H9 (cell line): ENCODE measurements at regions not wholly inside any gene's neighbourhood (a gene's known extent, or its start where the extent isn't known, plus 50 kb on each side); places are given as distances from the start of the nearest gene placed in this dataset.

Experiments used
- DNase-seq: peaks from one replicate; pipeline ENCODE4 v3.0.0-alpha.2; 2017
- H2AFZ ChIP-seq: one replicate; pipeline ENCODE4 v1.6.1; 2013; ENCODE audit warnings: mild to moderate bottlenecking, low read length, control low read depth, moderate library complexity
- H2AK5ac ChIP-seq: 2 replicates; pipeline ENCODE4 v1.6.1; 2013; ENCODE audit warnings: low read length, control low read depth, mixed read lengths; ENCODE audit not compliant: insufficient read length
- H2BK120ac ChIP-seq: one replicate; pipeline ENCODE4 v1.6.1; 2013; ENCODE audit warnings: low read depth, mild to moderate bottlenecking, low read length, control low read depth, inconsistent platforms; ENCODE audit not compliant: poor library complexity, severe bottlenecking
- H2BK12ac ChIP-seq: 2 replicates; pipeline ENCODE4 v1.6.1; 2013; ENCODE audit warnings: low read length, control low read depth, mixed read lengths, low read depth; ENCODE audit not compliant: insufficient read length
- H2BK15ac ChIP-seq: 2 replicates; pipeline ENCODE4 v1.6.1; 2013; ENCODE audit warnings: low read depth, low read length, control low read depth
- H2BK20ac ChIP-seq: one replicate; pipeline ENCODE4 v1.6.1; 2013; ENCODE audit warnings: low read depth, mild to moderate bottlenecking, low read length, control low read depth, inconsistent platforms; ENCODE audit not compliant: poor library complexity, severe bottlenecking
- H2BK5ac ChIP-seq: 2 replicates; pipeline ENCODE4 v1.6.1; 2013; ENCODE audit warnings: low read length, control low read depth, mixed read lengths; ENCODE audit not compliant: insufficient read length
- H3K14ac ChIP-seq: 2 replicates; pipeline ENCODE4 v1.6.1; 2013; ENCODE audit warnings: low read length, control low read depth; ENCODE audit not compliant: insufficient read depth
- H3K18ac ChIP-seq: 2 replicates; pipeline ENCODE4 v1.6.1; 2013; ENCODE audit warnings: low read depth, mild to moderate bottlenecking, mixed read lengths, low read length, control low read depth; ENCODE audit not compliant: insufficient read length
- H3K23ac ChIP-seq: 2 replicates; pipeline ENCODE4 v1.6.1; 2013; ENCODE audit warnings: low read length, control low read depth, mixed read lengths, low read depth; ENCODE audit not compliant: insufficient read length
- H3K23me2 ChIP-seq: 2 replicates; pipeline ENCODE4 v1.6.1; 2013; ENCODE audit warnings: low read depth, mild to moderate bottlenecking, mixed read lengths, low read length, control low read depth; ENCODE audit not compliant: insufficient read length, poor library complexity, severe bottlenecking
- H3K27ac ChIP-seq: 2 replicates; pipeline ENCODE4 v1.5.1; 2013; ENCODE audit warnings: low read length, control low read depth, mixed read lengths, low read depth; ENCODE audit not compliant: insufficient read length
- H3K27me3 ChIP-seq: 2 replicates; pipeline ENCODE4 v1.6.1; 2013; ENCODE audit warnings: low read length, control low read depth, inconsistent platforms; ENCODE audit not compliant: insufficient read depth
- H3K4ac ChIP-seq: 2 replicates; pipeline ENCODE4 v1.6.1; 2013; ENCODE audit warnings: low read depth, mild to moderate bottlenecking, control low read depth, inconsistent platforms, low read length, moderate library complexity
- H3K4me1 ChIP-seq: 2 replicates; pipeline ENCODE4 v1.6.1; 2013; ENCODE audit warnings: low read length, control low read depth, inconsistent platforms; ENCODE audit not compliant: insufficient read depth
- H3K4me2 ChIP-seq: 2 replicates; pipeline ENCODE4 v1.6.1; 2013; ENCODE audit warnings: low read length, control low read depth, mixed read lengths; ENCODE audit not compliant: insufficient read length, insufficient read depth
- H3K56ac ChIP-seq: 2 replicates; pipeline ENCODE4 v1.6.1; 2013; ENCODE audit warnings: low read depth, mild to moderate bottlenecking, mixed read lengths, low read length, control low read depth; ENCODE audit not compliant: insufficient read length
- H3K79me1 ChIP-seq: 2 replicates; pipeline ENCODE4 v1.6.1; 2013; ENCODE audit warnings: low read depth, mild to moderate bottlenecking, moderate library complexity, low read length, control low read depth, inconsistent platforms; ENCODE audit not compliant: insufficient read depth, poor library complexity, severe bottlenecking
- H3K79me2 ChIP-seq: 2 replicates; pipeline ENCODE4 v1.6.1; 2013; ENCODE audit warnings: low read length, control low read depth, inconsistent platforms; ENCODE audit not compliant: insufficient read depth
- H3K9ac ChIP-seq: 2 replicates; pipeline ENCODE4 v1.6.1; 2013; ENCODE audit warnings: low read length, control low read depth, mixed read lengths; ENCODE audit not compliant: insufficient read length; ENCODE audit errors: extremely low read depth
- H3K9me3 ChIP-seq: one replicate; pipeline ENCODE4 v1.6.1; 2013; ENCODE audit warnings: low read depth, low read length, inconsistent platforms; ENCODE audit not compliant: control insufficient read depth
- H3T11ph ChIP-seq: one replicate; pipeline ENCODE4 v1.6.1; 2013; ENCODE audit warnings: mild to moderate bottlenecking, low read length, control low read depth, inconsistent platforms
- H4K20me1 ChIP-seq: one replicate; pipeline ENCODE4 v1.6.1; 2013; ENCODE audit not compliant: control insufficient read depth, insufficient read length, insufficient read depth
- H4K5ac ChIP-seq: 2 replicates; pipeline ENCODE4 v1.6.1; 2013; ENCODE audit warnings: low read depth, mild to moderate bottlenecking, mixed read lengths, low read length, control low read depth; ENCODE audit not compliant: insufficient read length
- H4K8ac ChIP-seq: replicated peaks from 2 replicates; pipeline ENCODE4 v1.6.1; 2013; ENCODE audit warnings: low read length, control low read depth, mixed read lengths, low read depth; ENCODE audit not compliant: insufficient read length
- H4K91ac ChIP-seq: 2 replicates; pipeline ENCODE4 v1.6.1; 2013; ENCODE audit warnings: low read depth, mild to moderate bottlenecking, moderate library complexity, mixed read lengths, low read length, control low read depth; ENCODE audit not compliant: insufficient read length
- H3K27ac Mint-ChIP-seq, 3 experiments: 2 replicates in 2 of 3; 3 replicates in 1 of 3; pipeline ENCODE4 v1.8.0; 2020 to 2021; ENCODE audit warnings: mixed read lengths in 3 of 3, mild to moderate bottlenecking in 1 of 3, moderate library complexity in 1 of 3
- H3K27me3 Mint-ChIP-seq: 2 replicates; pipeline ENCODE4 v1.8.0; 2021; ENCODE audit warnings: low read depth, mild to moderate bottlenecking, moderate library complexity, mixed read lengths
- H3K36me3 Mint-ChIP-seq, 3 experiments: 2 replicates in 2 of 3; 3 replicates in 1 of 3; pipeline ENCODE4 v1.8.0; 2020 to 2021; ENCODE audit warnings: low read depth in 3 of 3, mixed read lengths in 3 of 3; ENCODE audit not compliant: insufficient read depth in 1 of 3
- H3K4me1 Mint-ChIP-seq, 2 experiments: 2 replicates each; pipeline ENCODE4 v1.8.0; 2020; ENCODE audit warnings: mixed read lengths in 2 of 2
- H3K4me3 Mint-ChIP-seq, 2 experiments: 2 replicates in 1 of 2; 3 replicates in 1 of 2; pipeline ENCODE4 v1.8.0; 2020 to 2021; ENCODE audit warnings: mild to moderate bottlenecking in 2 of 2, mixed read lengths in 2 of 2, moderate library complexity in 1 of 2
- H3K9me3 Mint-ChIP-seq, 2 experiments: 2 replicates in 1 of 2; 3 replicates in 1 of 2; pipeline ENCODE4 v1.8.0; 2020; ENCODE audit warnings: mild to moderate bottlenecking in 2 of 2, mixed read lengths in 2 of 2, moderate library complexity in 1 of 2
- CTCF ChIP-seq: fragments of 200-600 bp; sonication (generic); conservative IDR thresholded peaks from 3 replicates; pipeline ENCODE4 v1.8.0; 2021; ENCODE audit warnings: antibody characterized with exemption, mild to moderate bottlenecking
- WGBS: extraction: QIAGEN DNeasy Blood & Tissue Kit; methylation state at CpG from one replicate; pipeline ENCODE4 v1.1.7; 2013; ENCODE audit warnings: missing lambda C conversion rate, low lambda C conversion rate, mixed read lengths; ENCODE audit not compliant: insufficient read length; ENCODE audit errors: extremely low coverage; 5-methylcytosine and 5-hydroxymethylcytosine counted together

- Histone ChIP-seq H3K56ac (no peak overlapping the region), H2AK5ac (no peak overlapping the region), H3K23ac (no peak overlapping the region), H3K9ac (no peak overlapping the region), H3K9me3 (no peaks in the 10 kb centered on the region), H3K27ac (no peak overlapping the region), H4K20me1 (no peaks in the 10 kb centered on the region), H3K4me2 (no peak overlapping the region), H2BK15ac (no peak overlapping the region), H3T11ph (no peak overlapping the region), H2BK20ac (no peak overlapping the region), H2BK12ac (no peak overlapping the region), H2BK120ac (no peak overlapping the region), H3K79me1 (no peaks in the 10 kb centered on the region), H3K18ac (no peak overlapping the region), H3K79me2 (no peaks in the 10 kb centered on the region), H3K4me1 (no peaks in the 10 kb centered on the region), H2BK5ac (no peak overlapping the region), H4K8ac (no peak overlapping the region), H2AFZ (no peak overlapping the region), H4K91ac (no peak overlapping the region), H4K5ac (no peak overlapping the region), H3K4ac (no peak overlapping the region), H3K27me3 (no peaks in the 10 kb centered on the region), H3K14ac (no peak overlapping the region), H3K23me2 (no peaks in the 10 kb centered on the region)
- no peaks in the 10 kb centered on the region for H3K36me3 Mint-ChIP-seq
- no peaks in the 10 kb centered on the region for H3K4me1 Mint-ChIP-seq
- no peak overlapping the region for H3K27ac Mint-ChIP-seq
- no peaks in the 10 kb centered on the region; the same call in 1 of the 2 replicates for H3K27me3 Mint-ChIP-seq
- TF ChIP-seq CTCF = no peak
- peaks cover 0 to 2% of the 10 kb centered on the region in 2 experiments; a peak in 1 of 5 replicates for H3K9me3 Mint-ChIP-seq
- no CpG with 5 or more reads among the region's 1 CpG for WGBS
- DNase-seq = no peak
- H3K4me3 Mint-ChIP-seq = no peak overlapping the region
Measured at GRCh38 chr7:54485044-54485443, 57.1 kb upstream of the VSTM2A start.
